ENCODE measurements at regions not wholly inside any gene's neighbourhood (a gene's known extent, or its start where the extent isn't known, plus 50 kb on each side); places are given as distances from the start of the nearest gene placed in this dataset.
"Not testable (repeated sequence)": the region's sequence is repeated elsewhere in the genome, so short reads cannot be mapped to it uniquely, and the experiment has no call there.

- H3K9me3 ChIP-seq (ENCODE audit: control extremely low read depth in 1 of 5, control insufficient read depth in 4 of 5, insufficient read depth in 2 of 5, low read depth in 1 of 5, low read length in 4 of 5); POLR2A ChIA-PET; DNase-seq; H3K4me1 ChIP-seq (ENCODE audit: control extremely low read depth in 1 of 4, control insufficient read depth in 4 of 4, insufficient read depth in 4 of 4, low read length in 3 of 4); H3K27me3 ChIP-seq (replicated peaks in 2 of 5; ENCODE audit: control insufficient read depth in 4 of 5, insufficient read depth in 5 of 5, low read length in 4 of 5); H3K36me3 ChIP-seq (ENCODE audit: control insufficient read depth in 4 of 4, insufficient read depth in 4 of 4, low read length in 3 of 4); CTCF ChIA-PET; H3K27ac ChIP-seq (ENCODE audit: insufficient read depth in 1 of 2, low read depth in 1 of 2, low read length in 2 of 2, poor library complexity in 1 of 2, severe bottlenecking in 2 of 2); H3K4me3 ChIP-seq (ENCODE audit: control insufficient read depth in 1 of 7, extremely low read depth in 1 of 7, insufficient read depth in 4 of 7, low read depth in 2 of 7, low read length in 6 of 7): not testable (repeated sequence)
- 0% methylated on average over 1 of the region's 7 CpGs for WGBS (ENCODE audit: insufficient coverage)
Measured at GRCh38 chrY:11643549-11643948, 1057.5 kb upstream of the USP9Y start.

GRCh38 chrY:11668221-11668620 lies 1032.8 kb upstream of the USP9Y start:
- Histone ChIP-seq H3K4me1 (ENCODE audit: control extremely low read depth in 1 of 4, control insufficient read depth in 4 of 4, insufficient read depth in 4 of 4, low read length in 3 of 4) (no peaks in the 10 kb centered on the region), H3K27ac (ENCODE audit: insufficient read depth in 1 of 2, low read depth in 1 of 2, low read length in 2 of 2, poor library complexity in 1 of 2, severe bottlenecking in 2 of 2) (no peak overlapping the region), H3K27me3 (replicated peaks in 2 of 5; ENCODE audit: control insufficient read depth in 4 of 5, insufficient read depth in 5 of 5, low read length in 4 of 5) (no peaks in the 10 kb centered on the region), H3K36me3 (ENCODE audit: control insufficient read depth in 4 of 4, insufficient read depth in 4 of 4, low read length in 3 of 4) (no peaks in the 10 kb centered on the region), H3K4me3 (ENCODE audit: control insufficient read depth in 1 of 7, extremely low read depth in 1 of 7, insufficient read depth in 4 of 7, low read depth in 2 of 7, low read length in 6 of 7) (no peak overlapping the region), H3K9me3 (ENCODE audit: control extremely low read depth in 1 of 5, control insufficient read depth in 4 of 5, insufficient read depth in 2 of 5, low read depth in 1 of 5, low read length in 4 of 5) (peaks cover 0 to 4% (median 0%) of the 10 kb centered on the region in 5 experiments)
- ChIA-PET POLR2A (no interaction called here), CTCF (no interaction called here)
- peak in 2 of 3 donors; percentile 0 to 14 for DNase-seq
- no CpG with 5 or more reads among the region's 6 CpGs for WGBS (ENCODE audit: insufficient coverage)

Data from common myeloid progenitor, CD34-positive (primary cell).